SK-N-SH (cell line): ENCODE measurements at regions not wholly inside any gene's neighbourhood (a gene's known extent, or its start where the extent isn't known, plus 50 kb on each side); places are given as distances from the start of the nearest gene placed in this dataset.

Experiments used
- CTCF ChIA-PET: fragments of 300-600, 350-600 bp; formaldehyde crosslinking; extraction: SDS; loops from one replicate; lab custom pipeline; 2021; lab: Yijun Ruan, JAX
- POLR2A ChIA-PET: fragments of 350-600 bp; sonication (Branson Sonifier 250); formaldehyde crosslinking; extraction: SDS; loops from one replicate; lab custom pipeline; 2020; ENCODE audit warnings: antibody characterized with exemption, inconsistent platforms; lab: Yijun Ruan, JAX
- DNase-seq: peaks from one replicate; pipeline ENCODE4 v3.0.0; 2012
- H2AFZ ChIP-seq: fragments of 200-600 bp; sonication (generic); 2 replicates; pipeline ENCODE4 v1.8.1; 2016; ENCODE audit warnings: antibody characterized with exemption, mild to moderate bottlenecking, low read depth
- H3F3A ChIP-seq: fragments of 200-600 bp; sonication (generic); replicated peaks from 2 replicates; pipeline ENCODE3; 2016; ENCODE audit warnings: antibody characterized with exemption, mild to moderate bottlenecking; ENCODE audit not compliant: insufficient read depth
- H3K27ac ChIP-seq, 2 experiments: fragments of 200-500 bp in 1 of 2; fragments of 200-600 bp in 1 of 2; sonication (Bioruptor generic) in 1 of 2; sonication (generic), shearing (Covaris generic) in 1 of 2; 2 replicates each; pipeline versions ENCODE4 v1.5.1 to v1.6.1; 2014 to 2016; ENCODE audit warnings: low read depth in 2 of 2, inconsistent platforms in 1 of 2, low read length in 1 of 2, mild to moderate bottlenecking in 1 of 2, mixed read lengths in 1 of 2
- H3K27me3 ChIP-seq: fragments of 200-600 bp; sonication (generic), shearing (Covaris generic); 2 replicates; pipeline ENCODE4 v1.6.1; 2016; ENCODE audit warnings: mixed run types; ENCODE audit not compliant: insufficient read depth
- H3K36me3 ChIP-seq, 2 experiments: fragments of 200-500 bp in 1 of 2; fragments of 200-600 bp in 1 of 2; sonication (Bioruptor generic) in 1 of 2; sonication (generic) in 1 of 2; replicated peaks in 1 of 2; 2 replicates each; pipeline versions ENCODE3 to v1.5.1; 2014 to 2016; ENCODE audit warnings: low read length in 1 of 2, mild to moderate bottlenecking in 1 of 2; ENCODE audit not compliant: insufficient read depth in 2 of 2, control insufficient read depth in 1 of 2
- H3K4me1 ChIP-seq, 2 experiments: fragments of 200-500 bp in 1 of 2; fragments of 200-600 bp in 1 of 2; sonication (Bioruptor generic) in 1 of 2; sonication (generic), shearing (Covaris generic) in 1 of 2; 2 replicates each; pipeline versions ENCODE4 v1.5.1 to v1.6.1; 2014 to 2016; ENCODE audit warnings: low read depth in 1 of 2, low read length in 1 of 2, mixed run types in 1 of 2; ENCODE audit not compliant: insufficient read depth in 2 of 2, control insufficient read depth in 1 of 2
- H3K4me2 ChIP-seq: fragments of 200-600 bp; sonication (generic), shearing (Covaris generic); 2 replicates; pipeline ENCODE4 v1.6.1; 2017; ENCODE audit warnings: mixed run types
- H3K4me3 ChIP-seq, 2 experiments: fragments of 200-500 bp in 1 of 2; fragments of 200-600 bp in 1 of 2; sonication (Bioruptor generic) in 1 of 2; sonication (generic), shearing (Covaris generic) in 1 of 2; 2 replicates each; pipeline versions ENCODE4 v1.5.1 to v1.8.1; 2014 to 2016; ENCODE audit warnings: low read depth in 2 of 2, inconsistent platforms in 1 of 2, low read length in 1 of 2, mild to moderate bottlenecking in 1 of 2, mixed read lengths in 1 of 2, moderate library complexity in 1 of 2
- H3K79me2 ChIP-seq: fragments of 200-600 bp; sonication (generic); 2 replicates; pipeline ENCODE4 v1.8.1; 2017; ENCODE audit warnings: mild to moderate bottlenecking; ENCODE audit not compliant: insufficient read depth
- H3K9ac ChIP-seq: fragments of 200-600 bp; sonication (generic); 2 replicates; pipeline ENCODE4 v1.6.1; 2017; ENCODE audit warnings: mixed run types
- H3K9me2 ChIP-seq: fragments of 200-600 bp; sonication (generic); 2 replicates; pipeline ENCODE4 v1.6.1; 2017; ENCODE audit warnings: mixed run types
- H3K9me3 ChIP-seq: fragments of 200-600 bp; sonication (generic); 2 replicates; pipeline ENCODE4 v1.6.1; 2017; ENCODE audit warnings: mixed run types, mild to moderate bottlenecking, moderate library complexity
- H4K20me1 ChIP-seq: fragments of 200-600 bp; sonication (generic); 2 replicates; pipeline ENCODE4 v1.6.1; 2017; ENCODE audit warnings: mild to moderate bottlenecking, mixed run types; ENCODE audit not compliant: insufficient read depth
- JUND ChIP-seq: IDR thresholded peaks from 2 replicates; pipeline ENCODE4 v1.4.0; 2012
- MXI1 ChIP-seq: IDR thresholded peaks from 2 replicates; pipeline ENCODE4 v1.6.1; 2012; ENCODE audit warnings: mild to moderate bottlenecking, low read depth, low read length, improper control_type of control experiment
- NRF1 ChIP-seq: IDR thresholded peaks from 2 replicates; pipeline ENCODE4 v1.6.1; 2012; ENCODE audit warnings: low read depth, mild to moderate bottlenecking, low read length
- POLR2AphosphoS5 ChIP-seq: IDR thresholded peaks from 2 replicates; pipeline ENCODE4 v1.6.1; 2012; ENCODE audit warnings: low read depth, low read length
- SIN3A ChIP-seq: IDR thresholded peaks from 2 replicates; pipeline ENCODE4 v1.6.1; 2012; ENCODE audit warnings: low read depth, mild to moderate bottlenecking, low read length, moderate library complexity, borderline replicate concordance
- TAF1 ChIP-seq: IDR thresholded peaks from 2 replicates; pipeline ENCODE4 v1.6.1; 2012; ENCODE audit warnings: low read depth, mild to moderate bottlenecking, low read length, moderate library complexity, borderline replicate concordance
- WGBS: methylation state at CpG from one replicate; pipeline ENCODE4 v1.1.6; 2017; ENCODE audit warnings: low lambda C conversion rate; 5-methylcytosine and 5-hydroxymethylcytosine counted together
- TF ChIP-seq, protein P1 (sequence below): IDR thresholded peaks from 2 replicates; pipeline ENCODE4; 2012
- TF ChIP-seq, protein P2 (sequence below): fragments of 150-350 bp; IDR thresholded peaks from 2 replicates; pipeline ENCODE4 v1.6.1; 2016; ENCODE audit warnings: mild to moderate bottlenecking, low read depth, low read length
- TF ChIP-seq, protein P3 (sequence below): fragments of 150-350 bp; IDR thresholded peaks from 2 replicates; pipeline ENCODE4 v1.6.1; 2017; ENCODE audit warnings: antibody characterized with exemption, low read length, low read depth, borderline replicate concordance
- TF ChIP-seq, protein P4 (sequence below): IDR thresholded peaks from 2 replicates; pipeline ENCODE4 v1.4.0; 2012; ENCODE audit warnings: low read depth
- TF ChIP-seq, protein P5 (sequence below): IDR thresholded peaks from 2 replicates; pipeline ENCODE4 v1.6.1; 2012; ENCODE audit warnings: mild to moderate bottlenecking, low read depth, low read length, moderate library complexity
- TF ChIP-seq, protein P6 (sequence below): IDR thresholded peaks from 2 replicates; pipeline ENCODE4 v1.4.0; 2012; ENCODE audit warnings: low read depth, borderline replicate concordance

DNA sequence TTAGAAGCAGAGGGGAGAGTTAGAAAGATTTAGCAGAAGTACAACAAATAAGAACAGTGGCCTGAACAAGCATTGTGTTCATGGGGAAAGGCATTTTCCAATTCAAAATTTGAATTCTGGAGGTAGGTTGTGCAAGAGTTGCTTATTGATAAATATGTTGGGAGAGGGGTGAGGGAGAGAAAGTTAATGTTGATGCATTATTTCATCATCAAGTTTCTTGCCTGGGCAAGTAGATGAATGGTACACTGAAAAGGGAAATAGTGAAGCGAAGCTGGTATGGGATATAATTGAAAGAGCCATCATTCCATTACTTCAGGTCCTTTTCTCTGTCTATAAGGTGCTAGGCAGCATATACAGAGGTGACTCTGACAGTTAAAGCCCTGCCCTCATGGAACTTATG lies 288.9 kb upstream of the GBE1 start (continued):
- TF ChIP-seq, protein P1, sequence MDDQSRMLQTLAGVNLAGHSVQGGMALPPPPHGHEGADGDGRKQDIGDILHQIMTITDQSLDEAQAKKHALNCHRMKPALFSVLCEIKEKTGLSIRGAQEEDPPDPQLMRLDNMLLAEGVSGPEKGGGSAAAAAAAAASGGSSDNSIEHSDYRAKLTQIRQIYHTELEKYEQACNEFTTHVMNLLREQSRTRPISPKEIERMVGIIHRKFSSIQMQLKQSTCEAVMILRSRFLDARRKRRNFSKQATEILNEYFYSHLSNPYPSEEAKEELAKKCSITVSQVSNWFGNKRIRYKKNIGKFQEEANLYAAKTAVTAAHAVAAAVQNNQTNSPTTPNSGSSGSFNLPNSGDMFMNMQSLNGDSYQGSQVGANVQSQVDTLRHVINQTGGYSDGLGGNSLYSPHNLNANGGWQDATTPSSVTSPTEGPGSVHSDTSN, result no peak

DNA sequence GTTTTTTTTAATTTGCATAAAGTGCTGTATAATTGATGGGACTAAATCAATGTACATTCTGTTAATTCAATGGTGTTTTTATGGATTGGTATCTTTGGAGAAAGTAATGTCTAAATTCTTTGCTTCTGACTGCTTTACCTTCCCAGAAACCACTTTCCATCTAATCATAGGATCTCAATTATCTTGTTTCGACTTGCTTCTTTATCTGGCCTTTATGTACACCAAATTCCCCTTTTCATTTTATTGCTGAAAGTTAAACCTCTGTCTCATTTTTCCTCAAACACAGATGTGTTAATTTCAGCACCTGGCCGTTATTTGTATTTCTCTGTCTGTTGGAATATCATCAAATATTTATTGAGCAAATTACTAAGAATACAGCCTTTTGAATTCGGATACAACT lies 287.3 kb upstream of the GBE1 start:
- WGBS, result 28% methylated on average over 3 of the region's 3 CpGs
- CTCF ChIA-PET, result no interaction called here
- H3K4me1 ChIP-seq, result peaks cover 0 to 2% of the 10 kb centered on the region in 2 experiments; a peak in 2 of 4 replicates
- H3K4me3 ChIP-seq, result no peak overlapping the region
- H2AFZ ChIP-seq, result no peak overlapping the region
- TF ChIP-seq JUND, result no peak
- no peak for TF ChIP-seq SIN3A
- no peak for TF ChIP-seq POLR2AphosphoS5
- TF ChIP-seq, protein P2, sequence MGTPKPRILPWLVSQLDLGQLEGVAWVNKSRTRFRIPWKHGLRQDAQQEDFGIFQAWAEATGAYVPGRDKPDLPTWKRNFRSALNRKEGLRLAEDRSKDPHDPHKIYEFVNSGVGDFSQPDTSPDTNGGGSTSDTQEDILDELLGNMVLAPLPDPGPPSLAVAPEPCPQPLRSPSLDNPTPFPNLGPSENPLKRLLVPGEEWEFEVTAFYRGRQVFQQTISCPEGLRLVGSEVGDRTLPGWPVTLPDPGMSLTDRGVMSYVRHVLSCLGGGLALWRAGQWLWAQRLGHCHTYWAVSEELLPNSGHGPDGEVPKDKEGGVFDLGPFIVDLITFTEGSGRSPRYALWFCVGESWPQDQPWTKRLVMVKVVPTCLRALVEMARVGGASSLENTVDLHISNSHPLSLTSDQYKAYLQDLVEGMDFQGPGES, result no peak
- no peak for TF ChIP-seq MXI1
- TF ChIP-seq, protein P3, sequence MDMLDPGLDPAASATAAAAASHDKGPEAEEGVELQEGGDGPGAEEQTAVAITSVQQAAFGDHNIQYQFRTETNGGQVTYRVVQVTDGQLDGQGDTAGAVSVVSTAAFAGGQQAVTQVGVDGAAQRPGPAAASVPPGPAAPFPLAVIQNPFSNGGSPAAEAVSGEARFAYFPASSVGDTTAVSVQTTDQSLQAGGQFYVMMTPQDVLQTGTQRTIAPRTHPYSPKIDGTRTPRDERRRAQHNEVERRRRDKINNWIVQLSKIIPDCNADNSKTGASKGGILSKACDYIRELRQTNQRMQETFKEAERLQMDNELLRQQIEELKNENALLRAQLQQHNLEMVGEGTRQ, result no peak
- TF ChIP-seq TAF1, result no peak
- no peak for TF ChIP-seq NRF1
- TF ChIP-seq, protein P4, sequence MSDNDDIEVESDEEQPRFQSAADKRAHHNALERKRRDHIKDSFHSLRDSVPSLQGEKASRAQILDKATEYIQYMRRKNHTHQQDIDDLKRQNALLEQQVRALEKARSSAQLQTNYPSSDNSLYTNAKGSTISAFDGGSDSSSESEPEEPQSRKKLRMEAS, result no peak
- TF ChIP-seq, protein P5, sequence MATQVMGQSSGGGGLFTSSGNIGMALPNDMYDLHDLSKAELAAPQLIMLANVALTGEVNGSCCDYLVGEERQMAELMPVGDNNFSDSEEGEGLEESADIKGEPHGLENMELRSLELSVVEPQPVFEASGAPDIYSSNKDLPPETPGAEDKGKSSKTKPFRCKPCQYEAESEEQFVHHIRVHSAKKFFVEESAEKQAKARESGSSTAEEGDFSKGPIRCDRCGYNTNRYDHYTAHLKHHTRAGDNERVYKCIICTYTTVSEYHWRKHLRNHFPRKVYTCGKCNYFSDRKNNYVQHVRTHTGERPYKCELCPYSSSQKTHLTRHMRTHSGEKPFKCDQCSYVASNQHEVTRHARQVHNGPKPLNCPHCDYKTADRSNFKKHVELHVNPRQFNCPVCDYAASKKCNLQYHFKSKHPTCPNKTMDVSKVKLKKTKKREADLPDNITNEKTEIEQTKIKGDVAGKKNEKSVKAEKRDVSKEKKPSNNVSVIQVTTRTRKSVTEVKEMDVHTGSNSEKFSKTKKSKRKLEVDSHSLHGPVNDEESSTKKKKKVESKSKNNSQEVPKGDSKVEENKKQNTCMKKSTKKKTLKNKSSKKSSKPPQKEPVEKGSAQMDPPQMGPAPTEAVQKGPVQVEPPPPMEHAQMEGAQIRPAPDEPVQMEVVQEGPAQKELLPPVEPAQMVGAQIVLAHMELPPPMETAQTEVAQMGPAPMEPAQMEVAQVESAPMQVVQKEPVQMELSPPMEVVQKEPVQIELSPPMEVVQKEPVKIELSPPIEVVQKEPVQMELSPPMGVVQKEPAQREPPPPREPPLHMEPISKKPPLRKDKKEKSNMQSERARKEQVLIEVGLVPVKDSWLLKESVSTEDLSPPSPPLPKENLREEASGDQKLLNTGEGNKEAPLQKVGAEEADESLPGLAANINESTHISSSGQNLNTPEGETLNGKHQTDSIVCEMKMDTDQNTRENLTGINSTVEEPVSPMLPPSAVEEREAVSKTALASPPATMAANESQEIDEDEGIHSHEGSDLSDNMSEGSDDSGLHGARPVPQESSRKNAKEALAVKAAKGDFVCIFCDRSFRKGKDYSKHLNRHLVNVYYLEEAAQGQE, result no peak
- TF ChIP-seq, protein P6, sequence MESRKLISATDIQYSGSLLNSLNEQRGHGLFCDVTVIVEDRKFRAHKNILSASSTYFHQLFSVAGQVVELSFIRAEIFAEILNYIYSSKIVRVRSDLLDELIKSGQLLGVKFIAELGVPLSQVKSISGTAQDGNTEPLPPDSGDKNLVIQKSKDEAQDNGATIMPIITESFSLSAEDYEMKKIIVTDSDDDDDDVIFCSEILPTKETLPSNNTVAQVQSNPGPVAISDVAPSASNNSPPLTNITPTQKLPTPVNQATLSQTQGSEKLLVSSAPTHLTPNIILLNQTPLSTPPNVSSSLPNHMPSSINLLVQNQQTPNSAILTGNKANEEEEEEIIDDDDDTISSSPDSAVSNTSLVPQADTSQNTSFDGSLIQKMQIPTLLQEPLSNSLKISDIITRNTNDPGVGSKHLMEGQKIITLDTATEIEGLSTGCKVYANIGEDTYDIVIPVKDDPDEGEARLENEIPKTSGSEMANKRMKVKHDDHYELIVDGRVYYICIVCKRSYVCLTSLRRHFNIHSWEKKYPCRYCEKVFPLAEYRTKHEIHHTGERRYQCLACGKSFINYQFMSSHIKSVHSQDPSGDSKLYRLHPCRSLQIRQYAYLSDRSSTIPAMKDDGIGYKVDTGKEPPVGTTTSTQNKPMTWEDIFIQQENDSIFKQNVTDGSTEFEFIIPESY, result no peak
- TF ChIP-seq, all 33 proteins: peak for 0
- DNase-seq, result no peak
- Histone ChIP-seq H3F3A (no peaks in the 10 kb centered on the region), H3K4me2 (no peak overlapping the region), H3K27me3 (no peaks in the 10 kb centered on the region), H3K9me3 (no peaks in the 10 kb centered on the region), H3K36me3 (no peaks in the 10 kb centered on the region), H3K9me2 (no peaks in the 10 kb centered on the region), H3K79me2 (no peaks in the 10 kb centered on the region), H3K27ac (no peak overlapping the region), H4K20me1 (no peaks in the 10 kb centered on the region), H3K9ac (no peak overlapping the region)
- POLR2A ChIA-PET, result no interaction called here
